ENCODE measurements at regions not wholly inside any gene's neighbourhood (a gene's known extent, or its start where the extent isn't known, plus 50 kb on each side); places are given as distances from the start of the nearest gene placed in this dataset.
"Not testable (repeated sequence)": the region's sequence is repeated elsewhere in the genome, so short reads cannot be mapped to it uniquely, and the experiment has no call there.

DNA sequence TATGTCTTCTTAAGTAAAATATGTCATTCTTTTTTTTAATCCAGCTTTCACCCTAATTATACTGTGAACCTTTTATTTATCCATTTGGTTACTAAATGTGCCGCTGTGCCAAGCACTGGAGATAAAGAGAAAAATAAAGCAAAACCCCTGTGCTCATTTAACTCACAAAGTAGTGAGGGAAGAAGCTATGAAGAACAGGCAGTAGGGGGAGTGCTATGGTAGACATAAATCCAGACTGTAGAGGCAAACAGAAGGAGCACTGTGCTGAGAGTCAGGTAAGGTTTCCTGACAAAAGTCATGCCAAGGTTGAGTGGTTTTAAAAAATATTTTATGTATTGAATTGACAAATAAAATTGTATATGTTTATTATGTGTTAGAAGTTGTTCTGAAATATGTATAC is 188.5 kb upstream of the SYT10 start:
- Mint-ChIP-seq H3K9me3 (peaks cover 1 to 8% (median 5%) of the 10 kb centered on the region in 3 donors), H3K27me3 (no peaks in the 10 kb centered on the region), H3K4me3 (no peak overlapping the region), H3K36me3 (no peaks in the 10 kb centered on the region), H3K27ac (no peak overlapping the region), H3K4me1 (peaks cover 0 to 3% (median 0%) of the 10 kb centered on the region in 3 donors)

DNA sequence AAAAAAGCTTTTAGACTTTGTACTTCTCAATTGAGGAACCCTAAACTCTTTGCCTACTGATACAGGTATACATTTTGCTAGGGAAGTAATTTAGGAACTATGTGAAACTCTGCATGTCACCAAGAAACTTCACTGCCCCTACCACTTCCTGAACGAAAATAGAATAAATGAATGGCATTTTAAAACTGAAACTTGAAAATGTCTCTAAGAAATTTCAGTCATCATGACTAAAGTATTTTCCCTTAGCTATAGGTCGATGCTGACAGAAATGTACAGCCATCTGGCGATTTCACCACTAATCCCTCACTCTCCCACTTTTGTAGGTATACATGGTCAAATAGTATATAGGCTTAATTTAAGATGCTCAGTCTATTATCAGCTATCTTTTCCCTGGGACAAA is 194.9 kb upstream of the SYT10 start:
- H3K9me3 Mint-ChIP-seq: peaks cover 3 to 11% (median 9%) of the 10 kb centered on the region in 3 donors

DNA sequence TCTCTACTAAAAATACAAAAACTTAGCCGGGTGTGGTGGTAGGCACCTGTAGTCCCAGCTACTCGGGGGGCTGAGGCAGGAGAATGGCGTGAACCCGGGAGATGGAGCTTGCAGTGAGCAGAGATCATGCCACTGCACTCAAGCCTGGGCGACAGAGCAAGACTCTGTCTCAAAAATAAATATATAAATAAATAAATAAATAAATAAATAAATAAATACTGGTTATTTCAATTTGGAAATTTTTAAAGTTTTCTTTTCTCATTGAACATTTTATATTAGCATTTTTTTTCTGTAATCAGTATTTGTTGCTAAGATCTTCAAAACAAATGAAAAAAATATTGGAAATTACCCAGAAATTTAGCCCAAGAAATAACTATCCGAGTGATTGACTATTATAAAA is 197.3 kb upstream of the SYT10 start:
- H3K4me1 Mint-ChIP-seq, H3K27ac Mint-ChIP-seq, H3K27me3 Mint-ChIP-seq, H3K36me3 Mint-ChIP-seq, H3K4me3 Mint-ChIP-seq: not testable (repeated sequence)
- peaks cover 3 to 11% (median 9%) of the 10 kb centered on the region in 3 donors for H3K9me3 Mint-ChIP-seq

More for the DNA sequence above, 194.9 kb upstream of the SYT10 start:
- Mint-ChIP-seq H3K4me1 (peaks cover 0 to 1% (median 0%) of the 10 kb centered on the region in 3 donors), H3K27me3 (no peaks in the 10 kb centered on the region), H3K36me3 (no peaks in the 10 kb centered on the region), H3K27ac (no peak overlapping the region), H3K4me3 (no peak overlapping the region)

DNA sequence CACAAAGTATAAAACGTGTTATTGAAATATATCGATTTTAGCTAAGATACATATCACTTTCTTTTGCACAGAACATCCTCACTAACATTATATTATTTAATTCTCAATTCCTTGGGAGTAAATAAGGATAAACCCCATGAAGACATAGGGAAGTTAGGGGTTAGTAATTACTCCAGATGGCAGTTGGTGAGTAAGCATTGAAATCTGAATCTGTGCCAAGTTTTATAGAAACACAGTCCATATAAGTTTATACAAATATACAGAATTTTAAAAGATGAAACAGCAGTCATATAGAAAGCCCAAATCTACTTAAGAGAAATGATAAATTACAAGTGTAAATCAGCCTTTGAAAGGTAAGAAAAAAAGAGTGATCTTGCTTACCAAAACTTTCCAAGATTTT is 200.4 kb upstream of the SYT10 start:
- Mint-ChIP-seq H3K4me1 (peaks cover 0 to under 1% (median 0%) of the 10 kb centered on the region in 3 donors), H3K27ac (no peak overlapping the region), H3K4me3 (no peak overlapping the region), H3K27me3 (no peaks in the 10 kb centered on the region), H3K36me3 (no peaks in the 10 kb centered on the region), H3K9me3 (peaks cover 0 to 9% (median 5%) of the 10 kb centered on the region in 3 donors)

DNA sequence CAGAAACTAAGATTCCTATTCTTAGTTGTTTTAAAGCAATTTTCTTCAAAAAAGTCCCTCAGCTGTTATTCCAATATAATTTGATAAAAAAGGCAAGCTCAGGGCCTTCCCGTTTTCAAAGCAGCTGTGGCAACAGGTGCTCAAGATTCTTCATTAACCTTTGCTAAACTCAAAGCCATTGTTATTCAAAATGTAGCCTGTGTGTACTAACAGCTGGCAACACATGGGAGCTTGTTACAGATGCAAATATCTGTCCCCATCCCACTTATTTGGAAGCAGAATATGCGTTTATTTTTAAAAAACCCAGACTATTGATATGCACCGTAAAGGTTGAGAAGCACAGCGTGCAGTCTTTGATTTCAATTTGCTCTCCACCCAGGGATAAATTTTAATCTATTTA is 210.4 kb upstream of the SYT10 start:
- Mint-ChIP-seq H3K4me1 (no peaks in the 10 kb centered on the region), H3K36me3 (no peaks in the 10 kb centered on the region), H3K4me3 (no peak overlapping the region), H3K27ac (no peak overlapping the region), H3K9me3 (peaks cover 0 to 4% (median 4%) of the 10 kb centered on the region in 3 donors), H3K27me3 (no peaks in the 10 kb centered on the region)

DNA sequence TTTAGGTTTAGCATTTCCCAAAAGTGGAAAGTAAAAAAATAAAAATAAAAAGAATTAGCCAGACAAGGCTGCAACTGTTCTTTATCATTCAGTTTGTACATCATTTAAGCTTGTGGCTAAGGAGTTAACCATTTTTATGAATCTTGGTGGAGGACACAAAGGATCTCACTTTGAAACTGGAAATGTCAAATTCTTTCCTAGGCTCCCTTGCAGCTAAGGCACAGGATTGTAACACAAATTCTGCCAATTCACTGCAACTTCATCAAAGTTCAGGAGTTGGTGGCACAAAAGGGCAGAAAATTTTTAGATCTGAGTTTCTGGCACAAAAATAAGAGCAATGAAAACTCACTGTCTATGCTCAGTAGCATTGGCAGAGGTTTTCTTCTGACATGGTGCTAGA is 211.2 kb upstream of the SYT10 start:
- H3K4me3 Mint-ChIP-seq: no peak overlapping the region
- no peaks in the 10 kb centered on the region for H3K36me3 Mint-ChIP-seq
- H3K9me3 Mint-ChIP-seq: peaks cover 0 to 4% (median 4%) of the 10 kb centered on the region in 3 donors
- no peak overlapping the region for H3K27ac Mint-ChIP-seq
- H3K4me1 Mint-ChIP-seq: no peaks in the 10 kb centered on the region
- H3K27me3 Mint-ChIP-seq: no peaks in the 10 kb centered on the region

DNA sequence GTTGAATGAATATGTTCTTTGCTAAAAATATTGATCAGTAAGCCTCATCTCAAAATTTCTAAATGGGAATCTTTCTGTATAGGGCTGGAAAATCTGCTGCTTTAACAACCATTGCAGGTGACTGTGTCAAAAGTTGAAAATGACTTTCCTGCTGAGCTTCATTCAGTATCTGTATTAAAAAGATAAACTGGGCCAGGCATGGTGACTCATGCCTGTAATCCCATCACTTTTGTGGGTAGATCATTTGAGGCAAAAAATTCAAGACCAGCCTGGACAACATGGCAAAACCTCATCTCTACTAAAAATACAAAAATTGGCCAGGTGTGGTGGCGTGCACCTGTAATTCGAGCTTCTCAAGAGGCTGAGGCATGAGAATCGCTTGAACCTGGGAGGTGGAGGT is 213.7 kb upstream of the SYT10 start:
- Mint-ChIP-seq H3K4me1 (no peaks in the 10 kb centered on the region), H3K27me3 (no peaks in the 10 kb centered on the region), H3K36me3 (no peaks in the 10 kb centered on the region)

DNA sequence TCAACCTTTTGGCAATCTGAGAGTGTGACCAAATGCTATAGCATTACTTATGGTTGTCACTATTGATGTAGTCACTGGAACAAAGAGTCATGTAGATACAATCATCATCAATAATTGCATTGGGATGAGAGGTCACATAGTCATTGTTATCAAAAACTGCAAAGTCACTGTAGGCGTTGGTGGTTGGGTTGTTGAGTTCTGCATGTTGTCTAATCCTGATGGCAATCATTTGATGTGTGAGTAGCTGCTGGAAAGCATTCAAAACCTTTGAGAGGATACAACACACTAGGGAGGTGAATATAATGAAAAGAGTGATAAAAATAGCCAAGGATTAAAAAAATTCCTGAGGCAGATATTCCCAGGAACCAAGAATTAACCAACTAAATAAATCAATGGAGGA is 214.7 kb upstream of the SYT10 start:
- no peak overlapping the region for H3K4me3 Mint-ChIP-seq
- no peaks in the 10 kb centered on the region for H3K27me3 Mint-ChIP-seq
- peaks cover 0 to 4% (median 4%) of the 10 kb centered on the region in 3 donors for H3K9me3 Mint-ChIP-seq
- H3K36me3 Mint-ChIP-seq: no peaks in the 10 kb centered on the region
- H3K4me1 Mint-ChIP-seq: no peaks in the 10 kb centered on the region
- peak overlapping the region in 1 of 3 donors; percentile 32 for H3K27ac Mint-ChIP-seq

More for the DNA sequence above, 213.7 kb upstream of the SYT10 start:
- Mint-ChIP-seq H3K9me3 (peaks cover 0 to 4% (median 4%) of the 10 kb centered on the region in 3 donors), H3K27ac (no peak overlapping the region), H3K4me3 (no peak overlapping the region)

DNA sequence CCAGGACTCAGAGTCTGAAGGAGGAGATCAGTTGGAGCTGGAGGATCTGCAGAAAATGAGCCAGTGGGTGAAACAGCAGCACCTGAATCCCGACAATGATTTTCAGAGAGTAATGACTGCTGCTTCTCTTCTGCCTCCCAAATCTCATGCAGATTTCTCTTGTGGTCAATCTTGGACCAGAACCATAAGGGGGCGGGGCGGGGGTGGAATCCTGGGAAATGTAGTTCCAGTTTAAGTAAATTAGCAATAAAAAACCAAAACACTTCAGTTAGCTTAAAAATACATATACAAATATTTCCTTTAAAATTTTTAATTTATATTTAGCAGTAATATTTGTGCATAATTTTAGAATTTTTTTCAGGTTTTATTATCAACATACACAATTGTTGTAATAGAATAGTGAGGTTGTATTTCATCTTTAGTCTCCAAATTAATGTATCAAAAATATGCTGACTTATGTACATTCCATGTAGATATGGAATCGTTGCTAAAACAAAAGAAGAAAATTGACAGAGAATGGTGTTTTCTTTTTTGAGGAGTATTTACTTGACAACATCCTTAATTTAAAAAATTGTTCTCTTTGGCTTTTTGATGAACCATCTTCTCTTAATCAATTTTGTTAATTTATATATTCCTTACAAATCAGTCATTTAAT is 223.5 kb upstream of the SYT10 start:
- Mint-ChIP-seq H3K27ac (no peak overlapping the region), H3K36me3 (no peaks in the 10 kb centered on the region), H3K4me1 (no peaks in the 10 kb centered on the region), H3K9me3 (peaks cover 0 to 5% (median 0%) of the 10 kb centered on the region in 3 donors), H3K4me3 (no peak overlapping the region), H3K27me3 (no peaks in the 10 kb centered on the region)

DNA sequence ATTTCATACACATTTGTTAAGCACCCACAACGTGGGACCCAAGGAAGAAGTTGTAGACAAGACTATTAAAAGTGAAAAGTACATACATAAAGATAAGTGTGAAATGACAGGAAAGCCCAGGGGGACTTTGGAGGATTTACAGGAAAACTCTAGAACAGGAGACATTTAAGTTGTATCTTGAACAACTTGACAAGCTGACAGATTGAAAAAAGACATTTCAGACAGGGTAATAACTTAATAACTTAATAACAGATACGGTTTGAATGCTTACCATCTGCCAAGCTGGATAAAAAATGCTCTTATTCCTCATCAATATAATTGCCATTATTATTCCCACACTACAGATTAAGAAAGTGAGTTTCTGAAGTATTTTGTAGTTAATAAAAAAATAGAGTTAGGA is 229.7 kb upstream of the SYT10 start:
- Mint-ChIP-seq H3K27me3 (no peaks in the 10 kb centered on the region), H3K27ac (no peak overlapping the region), H3K4me3 (peak overlapping the region in 1 of 4 donors; percentile 3), H3K36me3 (no peaks in the 10 kb centered on the region), H3K9me3 (peaks cover 0 to 2% (median 0%) of the 10 kb centered on the region in 3 donors), H3K4me1 (no peaks in the 10 kb centered on the region)

DNA sequence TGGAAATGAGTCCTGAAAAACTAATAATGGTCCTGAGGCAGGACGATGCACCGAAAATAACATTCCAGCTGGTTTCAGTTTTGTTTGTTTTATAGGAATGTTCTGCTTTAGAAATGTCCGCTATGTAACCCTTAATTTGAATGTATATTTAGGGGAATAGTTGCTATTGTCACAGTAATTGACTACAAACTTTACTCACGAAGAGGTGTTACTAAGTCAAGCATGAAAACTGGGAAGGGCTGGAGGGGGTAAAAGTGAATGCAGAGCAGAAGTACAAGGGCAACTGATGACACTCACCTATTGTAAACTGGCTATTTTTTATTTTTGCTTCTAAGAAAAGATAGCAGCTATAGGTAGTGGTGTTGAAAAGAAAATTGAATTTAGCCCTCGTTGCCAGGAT is 230.7 kb upstream of the SYT10 start:
- Mint-ChIP-seq H3K4me1 (no peaks in the 10 kb centered on the region), H3K27me3 (no peaks in the 10 kb centered on the region), H3K27ac (no peak overlapping the region), H3K9me3 (peaks cover 0 to 2% (median 0%) of the 10 kb centered on the region in 3 donors), H3K4me3 (no peak overlapping the region), H3K36me3 (no peaks in the 10 kb centered on the region)

DNA sequence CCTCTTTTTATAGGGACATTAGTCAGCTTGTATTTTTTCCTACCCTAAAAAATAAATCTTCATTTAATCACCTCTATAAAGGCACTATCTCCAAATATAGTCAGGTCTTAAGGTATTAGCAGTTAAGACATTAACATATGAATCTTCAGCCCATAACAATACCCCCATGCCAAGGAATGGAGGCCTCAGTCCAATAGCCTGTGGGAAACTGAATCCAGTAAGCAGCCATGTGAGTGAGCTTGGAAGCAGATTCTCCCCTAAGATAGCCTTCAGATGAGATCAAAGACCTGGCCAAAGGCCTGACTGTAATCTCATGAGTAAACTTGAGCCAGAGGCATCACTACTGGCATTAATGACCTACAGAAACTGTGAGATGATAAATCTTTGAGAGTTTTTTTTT is 232.1 kb upstream of the SYT10 start:
- Mint-ChIP-seq H3K36me3 (no peaks in the 10 kb centered on the region), H3K27me3 (no peaks in the 10 kb centered on the region), H3K4me3 (no peak overlapping the region), H3K4me1 (no peaks in the 10 kb centered on the region), H3K9me3 (peaks cover 0 to 2% (median 0%) of the 10 kb centered on the region in 3 donors), H3K27ac (no peak overlapping the region)

DNA sequence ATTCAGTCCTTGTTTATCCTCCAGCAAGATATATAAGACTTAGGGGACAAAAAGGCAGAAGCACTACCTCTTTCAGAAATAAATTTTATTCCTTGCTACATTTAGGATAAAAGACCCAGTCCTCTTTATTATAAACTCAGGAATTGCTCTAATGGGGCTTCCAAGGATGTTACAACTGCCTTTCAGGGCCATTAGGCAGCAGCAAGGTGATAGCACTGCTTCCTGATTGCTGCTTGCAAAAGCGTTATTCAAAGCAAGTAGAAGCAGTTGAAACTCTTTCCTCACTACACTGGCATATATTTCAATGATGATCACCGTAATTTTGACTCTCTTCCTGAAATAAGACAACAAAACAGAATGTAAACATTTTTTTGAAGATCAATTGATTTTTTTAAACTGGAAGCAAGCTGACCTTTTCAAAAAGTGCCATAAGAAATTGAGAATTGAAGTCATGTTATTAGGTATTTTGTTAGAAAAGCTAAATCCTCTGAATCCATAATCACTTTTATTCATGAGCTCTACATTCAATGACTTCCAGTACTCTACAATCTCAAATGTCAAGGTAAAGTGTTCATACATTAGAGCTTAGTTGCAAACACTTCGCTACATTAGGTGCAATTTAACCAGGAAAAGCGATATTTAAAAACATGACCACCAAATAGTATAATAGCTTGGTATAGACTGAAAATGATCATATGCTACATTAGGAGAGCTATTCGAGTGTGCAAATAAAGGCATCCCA is 233.4 kb upstream of the SYT10 start:
- Mint-ChIP-seq H3K27ac (no peak overlapping the region), H3K9me3 (peaks cover 0 to 2% (median 0%) of the 10 kb centered on the region in 3 donors), H3K4me1 (no peaks in the 10 kb centered on the region), H3K27me3 (no peaks in the 10 kb centered on the region), H3K36me3 (no peaks in the 10 kb centered on the region), H3K4me3 (no peak overlapping the region)

DNA sequence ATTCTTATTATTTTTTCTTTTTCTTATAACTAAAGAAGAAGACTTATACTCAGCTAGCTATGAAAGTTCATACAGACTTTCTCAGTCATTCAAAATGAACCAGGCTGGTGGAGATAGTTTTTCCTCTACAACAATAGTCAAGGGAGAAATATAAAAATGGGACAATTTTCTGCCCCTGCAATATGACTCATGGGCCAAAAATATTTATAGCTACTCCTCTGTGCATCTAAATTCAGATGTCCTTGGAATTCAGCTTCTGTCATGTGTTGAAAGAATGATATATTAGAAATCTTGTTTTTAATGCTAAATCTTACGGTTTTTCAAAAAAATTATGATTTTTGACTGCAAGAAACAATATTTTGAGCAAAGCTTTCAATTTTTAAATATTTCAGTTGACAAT is 237.2 kb upstream of the SYT10 start:
- no peak overlapping the region for H3K27ac Mint-ChIP-seq
- H3K4me1 Mint-ChIP-seq: no peaks in the 10 kb centered on the region

DNA sequence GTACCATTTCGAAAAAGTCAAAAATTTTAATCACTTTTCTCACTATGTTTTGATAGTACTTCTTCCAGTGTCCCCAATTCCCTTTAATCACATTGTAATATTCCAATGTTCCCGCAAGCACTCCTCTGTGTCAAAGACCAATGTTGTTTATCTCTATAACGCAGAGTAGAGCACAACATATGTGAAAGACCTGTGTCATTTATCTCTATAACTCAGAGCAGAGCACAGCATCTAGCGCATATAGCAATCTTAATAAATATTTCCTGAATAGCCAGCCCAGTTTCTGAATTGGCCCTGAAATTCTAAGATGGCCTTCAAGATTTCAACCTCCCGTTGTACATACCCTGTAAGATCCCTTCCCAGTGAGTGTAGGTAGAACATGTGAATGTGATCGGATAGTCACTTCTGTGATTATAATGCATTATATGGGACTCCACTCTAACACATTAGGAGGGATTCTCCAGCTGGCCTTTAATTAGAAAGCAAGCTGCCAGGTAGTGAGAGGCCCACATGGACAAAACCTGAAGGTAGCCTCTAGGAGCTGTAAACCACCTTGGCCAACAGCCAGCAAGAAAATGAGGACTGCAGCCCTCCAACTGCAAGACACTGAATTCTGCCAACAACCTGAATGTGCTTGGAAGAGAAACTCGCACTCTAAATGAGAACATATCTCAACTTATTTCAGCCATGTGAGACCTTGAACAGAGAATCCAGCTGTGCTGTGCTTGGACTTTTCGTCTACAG is 238.8 kb upstream of the SYT10 start:
- Mint-ChIP-seq H3K4me3 (no peak overlapping the region), H3K9me3 (no peaks in the 10 kb centered on the region), H3K36me3 (no peaks in the 10 kb centered on the region), H3K4me1 (no peaks in the 10 kb centered on the region), H3K27ac (no peak overlapping the region), H3K27me3 (no peaks in the 10 kb centered on the region)

More for the DNA sequence above, 237.2 kb upstream of the SYT10 start:
- no peak overlapping the region for H3K4me3 Mint-ChIP-seq
- no peaks in the 10 kb centered on the region for H3K9me3 Mint-ChIP-seq
- no peaks in the 10 kb centered on the region for H3K36me3 Mint-ChIP-seq
- no peaks in the 10 kb centered on the region for H3K27me3 Mint-ChIP-seq

All from IgD-negative memory B cell (primary cell).